ENCODE measurements at regions not wholly inside any gene's neighbourhood (a gene's known extent, or its start where the extent isn't known, plus 50 kb on each side); places are given as distances from the start of the nearest gene placed in this dataset.

GRCh38 chr17:13678361-13678760 is 76.6 kb upstream of the HS3ST3A1 start:
- Histone ChIP-seq H3K9me3 (peaks cover 0 to 10% (median 0%) of the 10 kb centered on the region in 8 donors), H3K4me1 (no peaks in the 10 kb centered on the region), H3K27me3 (replicated peaks in 1 of 7) (no peaks in the 10 kb centered on the region), H3K27ac (no peak overlapping the region), H3K4me3 (no peak overlapping the region), H3K36me3 (no peaks in the 10 kb centered on the region)
- DNase-seq: no peak
- no peak for TF ChIP-seq CTCF (IDR thresholded peaks at IDR 0.05 in 8 of 11, conservative IDR thresholded peaks at IDR 0.05 in 3 of 11)
- no peak for TF ChIP-seq POLR2AphosphoS5 (IDR thresholded peaks at IDR 0.05)
- no peak for TF ChIP-seq POLR2A (IDR thresholded peaks at IDR 0.05)
- intact Hi-C loops (cut with DNase I; ENCODE audit: low total_unique reads): no loop called here

DNA sequence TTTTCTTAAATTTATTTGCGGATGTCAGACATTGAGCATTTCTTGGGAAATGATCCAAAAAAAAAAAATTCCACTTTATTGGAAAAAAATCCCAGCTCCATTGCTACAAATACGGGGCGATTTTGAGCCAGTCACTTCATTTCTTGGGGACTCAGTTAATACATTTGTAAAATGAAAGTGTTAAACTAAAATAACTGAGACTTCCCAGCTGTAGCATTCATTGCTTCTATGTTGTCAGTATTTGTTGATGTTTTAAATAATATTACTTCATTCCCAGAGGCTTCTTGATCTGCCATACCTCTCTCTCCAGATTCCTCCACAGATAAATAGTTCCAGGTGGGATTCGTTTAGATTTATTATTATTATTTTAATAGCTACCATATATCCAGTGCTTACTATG is 77.1 kb upstream of the HS3ST3A1 start:
- H3K9me3 ChIP-seq: peaks cover 0 to 5% (median 0%) of the 10 kb centered on the region in 8 donors
- 62 to 76% (median 74%) methylated on average over 4 of the region's 4 CpGs for WGBS, 5 donors
- H3K4me1 ChIP-seq: no peaks in the 10 kb centered on the region
- no peaks in the 10 kb centered on the region for H3K27me3 ChIP-seq (replicated peaks in 1 of 7)
- no peaks in the 10 kb centered on the region for H3K36me3 ChIP-seq
- DNase-seq: no peak
- intact Hi-C loops (cut with DNase I; ENCODE audit: low total_unique reads): no loop called here
- no peak overlapping the region for H3K4me3 ChIP-seq
- no peak overlapping the region for H3K27ac ChIP-seq
- TF ChIP-seq POLR2AphosphoS5 (IDR thresholded peaks at IDR 0.05): no peak
- TF ChIP-seq CTCF (IDR thresholded peaks at IDR 0.05 in 8 of 11, conservative IDR thresholded peaks at IDR 0.05 in 3 of 11): no peak
- TF ChIP-seq POLR2A (IDR thresholded peaks at IDR 0.05): no peak

- H3K36me3 ChIP-seq: no peaks in the 10 kb centered on the region
- TF ChIP-seq POLR2A (IDR thresholded peaks at IDR 0.05) (no peak), POLR2AphosphoS5 (IDR thresholded peaks at IDR 0.05) (no peak), CTCF (IDR thresholded peaks at IDR 0.05 in 8 of 11, conservative IDR thresholded peaks at IDR 0.05 in 3 of 11) (no peak)
- WGBS, 5 donors: 81 to 95% (median 85%) methylated on average over 3 of the region's 3 CpGs
- H3K4me3 ChIP-seq: no peak overlapping the region
- no peaks in the 10 kb centered on the region for H3K27me3 ChIP-seq (replicated peaks in 1 of 7)
- intact Hi-C loops (cut with DNase I; ENCODE audit: low total_unique reads): no loop called here
- H3K27ac ChIP-seq: no peak overlapping the region
- no peaks in the 10 kb centered on the region for H3K4me1 ChIP-seq
- no peak for DNase-seq
- peaks cover 0 to 16% (median 12%) of the 10 kb centered on the region in 8 donors for H3K9me3 ChIP-seq
Measured at GRCh38 chr17:13688716-13689115, 87.0 kb upstream of the HS3ST3A1 start.

GRCh38 chr17:13690806-13691205 is 89.1 kb upstream of the HS3ST3A1 start:
- DNase-seq: no peak

More at GRCh38 chr17:13690806-13691205, 89.1 kb upstream of the HS3ST3A1 start:
- TF ChIP-seq POLR2AphosphoS5 (IDR thresholded peaks at IDR 0.05) (no peak), POLR2A (IDR thresholded peaks at IDR 0.05) (no peak), CTCF (IDR thresholded peaks at IDR 0.05 in 8 of 11, conservative IDR thresholded peaks at IDR 0.05 in 3 of 11) (no peak)
- no peaks in the 10 kb centered on the region for H3K4me1 ChIP-seq
- intact Hi-C loops (cut with DNase I; ENCODE audit: low total_unique reads): no loop called here
- no peak overlapping the region for H3K27ac ChIP-seq
- peaks cover 0 to 1% (median 0%) of the 10 kb centered on the region in 8 donors for H3K9me3 ChIP-seq
- no peak overlapping the region for H3K4me3 ChIP-seq
- H3K27me3 ChIP-seq (replicated peaks in 1 of 7): no peaks in the 10 kb centered on the region
- WGBS, 5 donors: 89 to 100% (median 94%) methylated on average over 1 of the region's 1 CpG
- no peaks in the 10 kb centered on the region for H3K36me3 ChIP-seq
